AG04450 (cell line): ENCODE measurements at regions not wholly inside any gene's neighbourhood (a gene's known extent, or its start where the extent isn't known, plus 50 kb on each side); places are given as distances from the start of the nearest gene placed in this dataset.

Source experiments
- CTCF ChIA-PET: fragments of 300-600, 350-600 bp; formaldehyde crosslinking; extraction: SDS; loops from one replicate; lab custom pipeline; 2022; ENCODE audit warnings: antibody characterized with exemption, inconsistent platforms; lab: Charles Lee
- POLR2A ChIA-PET: fragments of 350-600 bp; formaldehyde crosslinking; extraction: SDS; loops from one replicate; lab custom pipeline; 2021; ENCODE audit warnings: antibody characterized with exemption, inconsistent platforms; lab: Yijun Ruan, JAX
- DNase-seq: peaks from one replicate; pipeline ENCODE4 v3.0.0-alpha.2; 2011; ENCODE audit warnings: low read depth, low spot score
- H3K27ac ChIP-seq: one replicate; pipeline ENCODE4 v1.5.1; 2012; ENCODE audit warnings: low read depth, low read length, control low read depth
- H3K27me3 ChIP-seq: one replicate; pipeline ENCODE4 v1.6.0; 2012; ENCODE audit warnings: low read length; ENCODE audit not compliant: control insufficient read depth, insufficient read depth
- H3K4me3 ChIP-seq: 2 replicates; pipeline ENCODE4 v1.5.1; 2011; ENCODE audit warnings: mild to moderate bottlenecking, low read depth, low read length, control low read depth
- H3K9me3 ChIP-seq: 2 replicates; pipeline ENCODE4 v1.5.1; 2012; ENCODE audit warnings: low read length; ENCODE audit not compliant: control insufficient read depth, insufficient read depth
- CTCF ChIP-seq: IDR thresholded peaks from 2 replicates; pipeline ENCODE4 v1.5.1; 2011; ENCODE audit warnings: low read depth, low read length, control low read depth, inconsistent platforms

GRCh38 chr10:70965566-70965965 lies 77.2 kb upstream of the PCBD1 start:
- no peak for DNase-seq
- POLR2A ChIA-PET = no interaction called here
- Histone ChIP-seq H3K27ac (no peak overlapping the region), H3K4me3 (no peak overlapping the region), H3K9me3 (no peaks in the 10 kb centered on the region; the same call in 1 of the 2 replicates), H3K27me3 (peaks cover 20% of the 10 kb centered on the region)
- CTCF ChIA-PET = no interaction called here
- no peak for TF ChIP-seq CTCF

GRCh38 chr10:70966646-70967553 lies 78.5 kb upstream of the PCBD1 start:
- ChIA-PET POLR2A (no interaction called here), CTCF (no interaction called here)
- no peak for TF ChIP-seq CTCF
- no peak overlapping the region for H3K27ac ChIP-seq
- no peak overlapping the region for H3K4me3 ChIP-seq
- H3K27me3 ChIP-seq = peaks cover 21% of the 10 kb centered on the region
- no peak for DNase-seq
- no peaks in the 10 kb centered on the region for H3K9me3 ChIP-seq

- no peak overlapping the region for H3K4me3 ChIP-seq
- no peak overlapping the region for H3K27ac ChIP-seq
- POLR2A ChIA-PET = no interaction called here
- no peak for DNase-seq
- CTCF ChIA-PET = no interaction called here
- peaks cover 22% of the 10 kb centered on the region for H3K27me3 ChIP-seq
- H3K9me3 ChIP-seq = no peaks in the 10 kb centered on the region
- no peak for TF ChIP-seq CTCF
Measured at GRCh38 chr10:70967591-70968587, 79.5 kb upstream of the PCBD1 start.

- no peak overlapping the region for H3K4me3 ChIP-seq
- no peak for TF ChIP-seq CTCF
- peaks cover 27% of the 10 kb centered on the region for H3K27me3 ChIP-seq
- no peaks in the 10 kb centered on the region for H3K9me3 ChIP-seq
- ChIA-PET CTCF (no interaction called here), POLR2A (no interaction called here)
- no peak for DNase-seq
- no peak overlapping the region for H3K27ac ChIP-seq
Measured at GRCh38 chr10:70969188-70969587, 80.8 kb upstream of the PCBD1 start.
